GM18517 (cell line): ENCODE measurements at regions not wholly inside any gene's neighbourhood (a gene's known extent, or its start where the extent isn't known, plus 50 kb on each side); places are given as distances from the start of the nearest gene placed in this dataset.

ENCODE experiments used
- ATAC-seq: cut with Tn5 transposase; IDR thresholded peaks from one replicate; pipeline ENCODE4 v1.9.1; 2021; ENCODE audit warnings: mild to moderate bottlenecking, moderate library complexity; ENCODE audit not compliant: unreplicated experiment

- no peak for ATAC-seq
Measured at GRCh38 chr1:95957748-95958147, 723.7 kb downstream of the RWDD3 start.

- ATAC-seq, result no peak
Measured at GRCh38 chr1:95966866-95967265, 732.9 kb downstream of the RWDD3 start.

GRCh38 chr1:95974586-95974985 is 740.6 kb downstream of the RWDD3 start:
- no peak for ATAC-seq

- no peak for ATAC-seq
Measured at GRCh38 chr1:95982711-95983110, 738.9 kb upstream of the PTBP2 start.

GRCh38 chr1:95983831-95984230 is 737.8 kb upstream of the PTBP2 start:
- ATAC-seq, result no peak

- no peak for ATAC-seq
Measured at GRCh38 chr1:95984798-95985374, 736.7 kb upstream of the PTBP2 start.

GRCh38 chr1:95990033-95990432 is 731.6 kb upstream of the PTBP2 start:
- ATAC-seq, result no peak

GRCh38 chr1:95991787-95992520 is 729.6 kb upstream of the PTBP2 start:
- ATAC-seq, result no peak

GRCh38 chr1:95994643-95995042 is 726.9 kb upstream of the PTBP2 start:
- no peak for ATAC-seq

GRCh38 chr1:96002201-96002600 is 719.4 kb upstream of the PTBP2 start:
- ATAC-seq, result no peak

GRCh38 chr1:96002969-96003964 is 718.3 kb upstream of the PTBP2 start:
- ATAC-seq, result no peak

GRCh38 chr1:96009831-96010434 is 711.7 kb upstream of the PTBP2 start:
- ATAC-seq, result no peak

GRCh38 chr1:96011606-96012005 is 710.0 kb upstream of the PTBP2 start:
- no peak for ATAC-seq

GRCh38 chr1:96016219-96016618 is 705.4 kb upstream of the PTBP2 start:
- no peak for ATAC-seq

- ATAC-seq, result no peak
Measured at GRCh38 chr1:96020378-96020777, 701.2 kb upstream of the PTBP2 start.

GRCh38 chr1:96025062-96025461 is 696.5 kb upstream of the PTBP2 start:
- ATAC-seq, result no peak

GRCh38 chr1:96028071-96028470 is 693.5 kb upstream of the PTBP2 start:
- no peak for ATAC-seq

- ATAC-seq, result no peak
Measured at GRCh38 chr1:96030312-96030711, 691.3 kb upstream of the PTBP2 start.

GRCh38 chr1:96034006-96034405 is 687.6 kb upstream of the PTBP2 start:
- no peak for ATAC-seq

GRCh38 chr1:96036763-96037162 is 684.8 kb upstream of the PTBP2 start:
- no peak for ATAC-seq

GRCh38 chr1:96038636-96039035 is 682.9 kb upstream of the PTBP2 start:
- ATAC-seq, result no peak
